ENCODE measurements at regions not wholly inside any gene's neighbourhood (a gene's known extent, or its start where the extent isn't known, plus 50 kb on each side); places are given as distances from the start of the nearest gene placed in this dataset.
"Not testable (repeated sequence)": the region's sequence is repeated elsewhere in the genome, so short reads cannot be mapped to it uniquely, and the experiment has no call there.

- DNase-seq (ENCODE audit: low spot score) = no peak
These were observed 330.3 kb upstream of the THBS1 start for GRCh38 chr15:39250460-39251186.

GRCh38 chr15:39251413-39252133, 329.3 kb upstream of the THBS1 start:
- no peak for DNase-seq (ENCODE audit: low spot score)

- no peak for DNase-seq (ENCODE audit: low spot score)
These were observed 328.8 kb upstream of the THBS1 start for GRCh38 chr15:39252134-39252470.

GRCh38 chr15:39253552-39253951, 327.3 kb upstream of the THBS1 start:
- no peak for DNase-seq (ENCODE audit: low spot score)

- no peak for DNase-seq (ENCODE audit: low spot score)
These were observed 326.7 kb upstream of the THBS1 start for GRCh38 chr15:39254181-39254580.

- peak; percentile 27 for DNase-seq (ENCODE audit: low spot score)
These were observed 325.1 kb upstream of the THBS1 start for GRCh38 chr15:39255760-39256159.

GRCh38 chr15:39260391-39260790, 320.5 kb upstream of the THBS1 start:
- no peak for DNase-seq (ENCODE audit: low spot score)

- DNase-seq (ENCODE audit: low spot score) = no peak
These were observed 320.1 kb upstream of the THBS1 start for GRCh38 chr15:39260791-39261190.

GRCh38 chr15:39261397-39262183, 319.3 kb upstream of the THBS1 start:
- not testable (repeated sequence) for DNase-seq (ENCODE audit: low spot score)

- peak; percentile 12 for DNase-seq (ENCODE audit: low spot score)
These were observed 317.7 kb upstream of the THBS1 start for GRCh38 chr15:39262995-39263772.

- DNase-seq (ENCODE audit: low spot score) = no peak
These were observed 315.6 kb upstream of the THBS1 start for GRCh38 chr15:39265261-39265660.

- no peak for DNase-seq (ENCODE audit: low spot score)
These were observed 314.0 kb upstream of the THBS1 start for GRCh38 chr15:39266890-39267289.

GRCh38 chr15:39267685-39268084, 313.2 kb upstream of the THBS1 start:
- DNase-seq (ENCODE audit: low spot score) = no peak

- no peak for DNase-seq (ENCODE audit: low spot score)
These were observed 311.5 kb upstream of the THBS1 start for GRCh38 chr15:39269352-39269751.

- no peak for DNase-seq (ENCODE audit: low spot score)
These were observed 311.1 kb upstream of the THBS1 start for GRCh38 chr15:39269821-39270220.

- no peak for DNase-seq (ENCODE audit: low spot score)
These were observed 310.5 kb upstream of the THBS1 start for GRCh38 chr15:39270221-39270855.

- DNase-seq (ENCODE audit: low spot score) = no peak
These were observed 309.9 kb upstream of the THBS1 start for GRCh38 chr15:39270934-39271333.

GRCh38 chr15:39272901-39273300, 308.0 kb upstream of the THBS1 start:
- no peak for DNase-seq (ENCODE audit: low spot score)

- no peak for DNase-seq (ENCODE audit: low spot score)
These were observed 307.0 kb upstream of the THBS1 start for GRCh38 chr15:39273717-39274411.

- no peak for DNase-seq (ENCODE audit: low spot score)
These were observed 305.8 kb upstream of the THBS1 start for GRCh38 chr15:39275066-39275465.

GRCh38 chr15:39279311-39279710, 301.6 kb upstream of the THBS1 start:
- DNase-seq (ENCODE audit: low spot score) = no peak

All from SW480 (cell line).